ENCODE measurements at regions not wholly inside any gene's neighbourhood (a gene's known extent, or its start where the extent isn't known, plus 50 kb on each side); places are given as distances from the start of the nearest gene placed in this dataset.
A peak's percentile ranks its signal among the peaks of the same experiment; 100 is the strongest.
"Not testable (repeated sequence)": the region's sequence is repeated elsewhere in the genome, so short reads cannot be mapped to it uniquely, and the experiment has no call there.

GRCh38 chr1:98119796-98120195, 199.0 kb upstream of the DPYD start:
- no peak for TF ChIP-seq CTCF (IDR thresholded peaks at IDR 0.05)
- DNase-seq (ENCODE audit: low spot score) (no peak), ATAC-seq (ENCODE audit: low FRiP score) (no peak)

DNA sequence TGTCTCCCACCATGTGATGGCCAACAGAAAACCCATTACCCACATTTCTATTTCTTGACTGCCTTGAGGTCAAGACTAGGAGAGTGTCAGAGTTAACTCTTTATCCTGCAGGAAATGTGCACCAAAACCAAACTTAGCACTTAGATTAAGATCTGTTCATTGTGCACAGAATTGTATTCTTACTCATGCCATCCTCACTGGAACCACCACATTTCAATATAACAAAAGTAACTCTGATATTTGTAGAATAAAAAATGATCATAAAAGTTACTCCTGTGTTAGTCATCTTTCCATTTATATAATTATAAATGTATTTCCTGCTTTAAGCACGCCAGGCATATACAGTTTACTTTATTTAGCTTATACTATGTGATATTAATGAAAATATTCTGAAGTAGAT, 193.0 kb upstream of the DPYD start:
- no peak for TF ChIP-seq CTCF (IDR thresholded peaks at IDR 0.05)
- ATAC-seq (ENCODE audit: low FRiP score) = no peak
- no peak for DNase-seq (ENCODE audit: low spot score)

DNA sequence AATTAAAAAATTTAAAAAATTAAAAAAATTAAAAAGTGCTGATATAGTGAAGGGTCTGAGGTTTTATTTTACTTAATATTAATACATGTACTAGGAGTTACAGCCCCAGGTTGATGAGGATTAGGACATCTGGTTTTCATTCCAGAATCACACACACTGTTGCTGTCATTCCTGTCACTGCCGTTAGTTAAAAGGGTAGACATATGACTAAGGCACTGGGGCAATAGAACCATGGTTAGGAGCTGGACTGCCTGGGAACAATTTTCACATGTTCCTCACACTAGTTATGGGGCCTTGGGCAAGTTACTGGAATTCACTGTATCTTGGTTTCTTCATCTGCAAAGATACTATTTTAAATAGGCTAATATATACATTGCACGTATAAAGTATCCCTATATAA, 191.8 kb upstream of the DPYD start:
- TF ChIP-seq CTCF (IDR thresholded peaks at IDR 0.05) = no peak
- no peak for DNase-seq (ENCODE audit: low spot score)
- ATAC-seq (ENCODE audit: low FRiP score) = no peak

GRCh38 chr1:98110674-98111073, 189.8 kb upstream of the DPYD start:
- no peak for ATAC-seq (ENCODE audit: low FRiP score)
- TF ChIP-seq CTCF (IDR thresholded peaks at IDR 0.05) = no peak

DNA sequence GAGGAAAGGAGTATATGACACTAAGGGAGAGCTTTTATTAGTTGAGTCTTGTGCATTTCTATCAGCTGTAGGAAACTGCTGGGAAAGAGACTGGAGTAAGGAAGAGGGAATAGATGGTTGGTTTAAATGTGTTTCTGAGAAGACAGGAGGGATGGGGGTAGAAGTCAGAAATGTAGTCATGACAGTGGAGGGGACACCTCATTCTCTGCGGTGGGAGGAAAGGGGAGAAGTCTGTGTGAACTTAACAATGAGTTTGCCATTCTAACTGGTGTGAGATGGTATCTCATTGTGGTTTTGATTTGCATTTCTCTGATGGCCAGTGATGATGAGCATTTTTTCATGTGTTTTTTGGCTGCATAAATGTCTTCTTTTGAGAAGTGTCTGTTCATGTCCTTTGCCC, 187.5 kb upstream of the DPYD start:
- DNase-seq (ENCODE audit: low spot score); ATAC-seq (ENCODE audit: low FRiP score): not testable (repeated sequence)

More at GRCh38 chr1:98110674-98111073, 189.8 kb upstream of the DPYD start:
- DNase-seq (ENCODE audit: low spot score) = no peak

GRCh38 chr1:98107256-98107655, 186.4 kb upstream of the DPYD start:
- no peak for TF ChIP-seq CTCF (IDR thresholded peaks at IDR 0.05)
- no peak for DNase-seq (ENCODE audit: low spot score)
- ATAC-seq (ENCODE audit: low FRiP score) = no peak

DNA sequence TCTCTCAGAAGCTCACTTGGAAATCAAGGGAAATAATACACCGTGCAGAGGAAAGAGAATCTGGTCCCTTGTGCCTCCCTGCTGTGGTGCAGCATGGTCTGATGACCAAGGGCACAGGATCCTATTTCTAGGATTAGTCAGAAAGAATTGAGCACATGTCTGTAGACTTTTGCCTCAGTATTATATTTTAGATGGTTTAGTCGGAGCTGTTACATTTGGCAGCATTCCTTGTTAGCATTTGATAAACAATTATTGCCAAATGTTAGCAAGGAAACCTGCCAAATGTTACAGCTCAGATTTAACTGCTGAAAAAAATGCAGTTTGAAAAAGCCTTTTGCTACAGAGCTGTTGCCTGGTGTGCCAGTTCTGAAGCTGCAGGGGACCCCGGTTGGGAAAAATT, 183.5 kb upstream of the DPYD start:
- TF ChIP-seq CTCF (IDR thresholded peaks at IDR 0.05) = no peak
- ATAC-seq (ENCODE audit: low FRiP score) = peak; percentile 77

More for the DNA sequence above, 183.5 kb upstream of the DPYD start:
- DNase-seq (ENCODE audit: low spot score) = no peak

Measured in omental fat pad (tissue), 3 donors.